ENCODE measurements at regions not wholly inside any gene's neighbourhood (a gene's known extent, or its start where the extent isn't known, plus 50 kb on each side); places are given as distances from the start of the nearest gene placed in this dataset.
"Not testable (repeated sequence)": the region's sequence is repeated elsewhere in the genome, so short reads cannot be mapped to it uniquely, and the experiment has no call there.

DNA sequence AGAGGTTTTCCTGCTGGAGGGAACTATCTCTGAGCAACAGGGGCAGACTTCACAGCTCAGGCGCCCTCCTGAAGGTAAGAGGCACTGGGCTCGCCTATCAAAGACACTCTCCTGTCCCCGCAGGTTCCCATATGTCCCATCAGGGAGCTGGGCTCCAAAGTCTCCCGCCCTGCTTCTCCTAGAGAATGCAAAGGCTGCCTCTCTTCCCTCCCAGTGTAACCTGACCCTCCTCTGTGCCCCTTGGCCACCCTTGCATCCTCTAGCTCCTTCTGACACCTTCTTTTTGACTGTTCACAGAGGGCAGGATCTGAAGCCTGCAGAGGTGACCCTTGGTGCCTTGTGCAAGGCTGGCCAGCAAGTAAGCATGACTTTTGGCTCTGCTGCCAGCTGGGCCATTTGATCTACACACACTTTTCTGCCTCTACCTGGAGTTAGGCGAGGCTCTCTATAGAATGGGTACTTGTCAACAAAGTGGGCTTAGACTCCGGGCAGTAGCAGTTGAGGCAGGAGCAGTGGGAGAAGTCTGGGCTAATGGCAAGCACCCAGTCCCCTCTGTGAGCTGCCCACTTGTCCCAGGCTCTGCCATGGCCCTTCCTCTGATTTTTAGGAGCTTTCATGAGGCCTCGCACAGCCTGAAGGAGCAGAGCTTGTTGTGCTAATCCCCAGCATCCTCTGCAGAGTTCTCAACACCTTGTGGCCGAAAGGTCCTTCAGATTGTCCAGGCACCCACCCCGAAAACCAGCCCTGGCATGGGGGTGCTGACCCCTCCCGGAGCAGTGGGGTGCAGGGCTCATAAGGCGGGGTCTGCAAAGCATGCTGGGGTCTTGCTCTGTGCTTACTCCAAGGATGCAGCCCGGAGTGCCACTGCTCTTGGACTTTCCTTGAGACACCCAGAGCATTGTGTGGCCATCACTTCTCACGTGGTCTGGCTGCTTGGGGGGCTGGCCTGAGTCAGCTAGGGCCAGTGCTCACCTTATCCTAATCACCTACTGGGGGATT, 122.9 kb downstream of the METRNL start:
- DNase-seq (ENCODE audit: low spot score), result peak; percentile 3
- H3K4me1 ChIP-seq (replicated peaks), result no peaks in the 10 kb centered on the region
- H3K9me3 ChIP-seq, result no peaks in the 10 kb centered on the region
- no peak overlapping the region for H3K27ac ChIP-seq
- WGBS, result 85% methylated on average over 13 of the region's 13 CpGs
- H3K4me3 ChIP-seq, result no peak overlapping the region
- intact Hi-C loops (cut with DNase I), result no loop called here
- no peaks in the 10 kb centered on the region for H3K27me3 ChIP-seq (replicated peaks; ENCODE audit: insufficient read depth)
- TF ChIP-seq CTCF (IDR thresholded peaks at IDR 0.05) (no peak), POLR2AphosphoS5 (IDR thresholded peaks at IDR 0.05) (no peak), POLR2A (IDR thresholded peaks at IDR 0.05) (no peak)
- H3K36me3 ChIP-seq, result no peaks in the 10 kb centered on the region

DNA sequence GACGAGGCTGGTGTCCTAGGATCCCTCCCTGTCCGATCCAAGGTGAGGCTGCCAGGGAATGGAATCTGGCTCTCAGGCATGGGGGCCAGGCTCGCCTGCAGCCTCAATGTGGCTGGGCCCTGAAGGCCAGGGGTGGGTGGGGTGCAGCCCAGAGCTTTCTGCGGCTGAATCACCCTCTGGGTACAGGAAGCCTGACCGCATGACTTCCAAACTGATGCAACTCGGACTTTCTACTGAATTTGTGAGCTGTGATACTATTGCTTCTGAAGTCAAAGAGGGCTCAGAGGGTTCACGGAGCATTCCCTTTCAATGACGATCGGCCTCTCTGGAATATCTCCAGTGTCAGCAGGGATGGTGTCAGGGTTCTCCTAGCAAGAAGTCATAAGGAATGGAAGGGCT, 123.7 kb downstream of the METRNL start:
- no peak for TF ChIP-seq CTCF (IDR thresholded peaks at IDR 0.05)
- TF ChIP-seq POLR2A (IDR thresholded peaks at IDR 0.05), result no peak
- no peak for TF ChIP-seq POLR2AphosphoS5 (IDR thresholded peaks at IDR 0.05)
- H3K27ac ChIP-seq, result no peak overlapping the region
- peak; percentile 4 for DNase-seq (ENCODE audit: low spot score)
- intact Hi-C loops (cut with DNase I), result no loop called here
- no peaks in the 10 kb centered on the region for H3K27me3 ChIP-seq (replicated peaks; ENCODE audit: insufficient read depth)
- WGBS, result 88% methylated on average over 8 of the region's 9 CpGs
- no peaks in the 10 kb centered on the region for H3K36me3 ChIP-seq
- H3K4me1 ChIP-seq (replicated peaks), result no peaks in the 10 kb centered on the region
- H3K4me3 ChIP-seq, result no peak overlapping the region
- no peaks in the 10 kb centered on the region for H3K9me3 ChIP-seq

DNA sequence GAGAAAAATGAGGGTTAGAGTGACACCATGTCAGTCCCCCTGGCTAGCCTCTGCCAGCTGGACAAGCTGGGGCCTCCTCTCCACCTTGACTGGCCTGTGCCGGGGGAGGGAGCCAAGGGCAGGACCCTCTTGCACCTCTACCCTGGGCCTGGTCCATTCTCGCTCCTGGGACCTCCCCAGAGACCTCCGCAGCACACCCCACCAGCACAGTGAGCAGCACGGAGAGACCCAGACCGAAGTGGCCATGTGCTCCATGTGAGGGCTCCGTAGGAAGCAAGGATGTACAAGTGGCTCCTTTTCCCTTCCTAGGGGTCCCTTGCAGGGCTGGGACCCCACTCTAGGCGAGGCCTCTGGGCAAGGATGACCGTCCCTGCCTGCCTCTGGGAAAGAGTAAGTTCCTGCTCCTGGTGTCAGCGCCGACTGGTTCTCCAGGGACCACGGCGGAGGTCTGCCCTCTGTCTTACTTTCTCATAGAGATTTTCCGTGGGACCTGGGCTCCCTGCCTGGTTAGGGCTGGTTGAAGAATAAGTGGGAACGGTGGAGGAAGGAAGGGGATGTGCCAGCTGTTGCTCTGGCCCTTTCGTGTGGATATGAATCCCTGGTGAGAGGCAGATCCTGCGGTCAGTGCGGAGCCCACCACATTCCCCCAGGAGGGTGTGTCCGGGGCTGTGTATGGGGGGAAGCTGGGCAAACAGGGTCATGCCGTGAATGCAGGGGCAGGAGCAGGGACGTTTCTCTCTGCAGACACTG, 124.2 kb downstream of the METRNL start:
- 76% methylated on average over 17 of the region's 20 CpGs for WGBS
- Histone ChIP-seq H3K27me3 (replicated peaks; ENCODE audit: insufficient read depth) (no peaks in the 10 kb centered on the region), H3K4me3 (no peak overlapping the region), H3K27ac (no peak overlapping the region), H3K9me3 (no peaks in the 10 kb centered on the region), H3K4me1 (replicated peaks) (no peaks in the 10 kb centered on the region), H3K36me3 (no peaks in the 10 kb centered on the region)
- DNase-seq (ENCODE audit: low spot score), result peak; percentile 3
- intact Hi-C loops (cut with DNase I), result no loop called here
- TF ChIP-seq CTCF (IDR thresholded peaks at IDR 0.05) (no peak), POLR2AphosphoS5 (IDR thresholded peaks at IDR 0.05) (no peak)

DNA sequence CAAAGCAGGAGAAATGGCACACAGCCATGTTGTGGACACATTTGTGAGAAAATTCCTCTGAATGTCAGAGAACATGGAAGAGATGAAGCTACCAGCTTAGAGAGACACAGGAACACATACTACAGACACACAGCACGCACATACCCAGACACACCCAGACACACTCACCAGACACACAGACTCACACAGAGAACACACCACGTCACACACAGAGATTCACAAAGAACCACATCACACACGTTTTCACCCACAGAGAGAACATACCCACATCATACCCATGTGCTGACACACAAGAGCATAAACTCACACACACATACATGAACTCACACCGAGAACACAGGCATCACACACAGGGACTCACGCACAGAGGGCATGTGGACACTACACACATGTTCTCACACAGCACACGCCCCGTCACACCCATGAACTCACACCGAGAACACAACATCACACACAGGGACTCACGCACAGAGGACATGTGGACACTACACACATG, 124.9 kb downstream of the METRNL start:
- 98% methylated on average over 9 of the region's 9 CpGs for WGBS
- Histone ChIP-seq H3K4me3 (no peak overlapping the region), H3K9me3 (no peaks in the 10 kb centered on the region), H3K27me3 (replicated peaks; ENCODE audit: insufficient read depth) (no peaks in the 10 kb centered on the region), H3K4me1 (replicated peaks) (no peaks in the 10 kb centered on the region), H3K27ac (no peak overlapping the region), H3K36me3 (no peaks in the 10 kb centered on the region)
- peak; percentile 2 for DNase-seq (ENCODE audit: low spot score)
- intact Hi-C loops (cut with DNase I), result no loop called here
- TF ChIP-seq POLR2A (IDR thresholded peaks at IDR 0.05) (no peak), POLR2AphosphoS5 (IDR thresholded peaks at IDR 0.05) (no peak), CTCF (IDR thresholded peaks at IDR 0.05) (no peak)

DNA sequence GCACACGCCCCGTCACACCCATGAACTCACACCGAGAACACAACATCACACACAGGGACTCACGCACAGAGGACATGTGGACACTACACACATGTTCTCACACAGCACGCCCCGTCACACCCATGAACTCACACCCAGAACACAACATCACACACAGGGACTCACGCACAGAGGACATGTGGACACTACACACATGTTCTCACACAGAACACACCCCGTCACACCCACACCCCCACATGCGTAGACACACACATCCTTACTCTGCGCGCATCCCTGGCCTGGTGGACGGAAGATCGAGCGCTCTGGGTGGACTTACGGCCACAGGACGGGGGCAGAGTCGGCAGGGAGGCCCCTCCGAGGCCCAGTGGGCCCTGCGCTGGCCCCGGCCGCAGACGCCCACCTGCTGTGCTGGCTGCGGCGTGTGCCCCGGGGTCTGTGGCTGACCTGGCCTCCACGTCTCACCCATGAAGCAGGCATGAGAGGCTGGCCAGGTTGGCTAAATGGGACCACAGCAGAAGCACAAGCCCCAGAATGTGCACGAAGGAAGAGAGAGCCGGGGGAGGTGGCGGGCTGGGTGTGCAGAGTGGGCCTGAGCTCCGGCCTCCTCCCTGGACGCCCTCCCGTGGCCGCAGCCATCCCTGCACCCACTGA, 125.5 kb downstream of the METRNL start:
- H3K36me3 ChIP-seq; H3K9me3 ChIP-seq; H3K4me1 ChIP-seq (replicated peaks); H3K27ac ChIP-seq; H3K27me3 ChIP-seq (replicated peaks; ENCODE audit: insufficient read depth); H3K4me3 ChIP-seq; intact Hi-C loops (cut with DNase I): not testable (repeated sequence)
- peak; percentile 4 for DNase-seq (ENCODE audit: low spot score)
- WGBS, result 85% methylated on average over 18 of the region's 33 CpGs
